H1 (cell line): ENCODE measurements at regions not wholly inside any gene's neighbourhood (a gene's known extent, or its start where the extent isn't known, plus 50 kb on each side); places are given as distances from the start of the nearest gene placed in this dataset.

Experiments
- CTCF ChIA-PET: fragments of 300-600 bp; sonication (Branson Sonifier 250); formaldehyde crosslinking; loops from one replicate; lab custom pipeline; 2021; ENCODE audit not compliant: partially characterized antibody; lab: Charles Lee
- POLR2A ChIA-PET: fragments of 300-600 bp; sonication (Branson Sonifier 250); formaldehyde crosslinking; loops from one replicate; lab custom pipeline; 2021; ENCODE audit warnings: inconsistent platforms; ENCODE audit not compliant: partially characterized antibody; lab: Charles Lee
- DNase-seq, 2 experiments: peaks; one replicate each; pipeline versions ENCODE4 v3.0.0 to v3.0.0-alpha.2; 2010 to 2022; ENCODE audit warnings: low spot score in 2 of 2, low read depth in 1 of 2, mixed read lengths in 1 of 2
- FAIRE-seq: peaks from 2 replicates; lab custom pipeline; 2011; peaks lifted over from hg19 to GRCh38; lab: Jason Lieb, UNC
- H2AFZ ChIP-seq: 2 replicates; pipeline ENCODE4 v1.8.1; 2012; ENCODE audit warnings: low read length, inconsistent platforms
- H2AK5ac ChIP-seq: 2 replicates; pipeline ENCODE4 v1.6.1; 2013; ENCODE audit warnings: low read depth, low read length
- H2BK120ac ChIP-seq: replicated peaks from 2 replicates; pipeline ENCODE3; 2013; ENCODE audit warnings: low read depth, low read length, inconsistent platforms
- H2BK12ac ChIP-seq: 2 replicates; pipeline ENCODE4 v1.6.1; 2013; ENCODE audit warnings: low read depth, low read length
- H2BK15ac ChIP-seq: 2 replicates; pipeline ENCODE4 v1.6.1; 2013; ENCODE audit warnings: low read length
- H2BK20ac ChIP-seq: 2 replicates; pipeline ENCODE4 v1.6.1; 2013; ENCODE audit warnings: low read length
- H2BK5ac ChIP-seq: 2 replicates; pipeline ENCODE4 v1.6.1; 2013; ENCODE audit warnings: low read depth, low read length
- H3K14ac ChIP-seq: 2 replicates; pipeline ENCODE4 v1.6.1; 2013; ENCODE audit warnings: inconsistent platforms; ENCODE audit not compliant: insufficient read length
- H3K18ac ChIP-seq: 2 replicates; pipeline ENCODE4 v1.6.1; 2013; ENCODE audit warnings: low read length; ENCODE audit errors: extremely low read depth
- H3K23ac ChIP-seq: 2 replicates; pipeline ENCODE4 v1.6.1; 2013; ENCODE audit warnings: inconsistent platforms; ENCODE audit not compliant: insufficient read length
- H3K23me2 ChIP-seq: 2 replicates; pipeline ENCODE4 v1.6.1; 2013; ENCODE audit warnings: low read depth, low read length
- H3K27ac ChIP-seq: 2 replicates; pipeline ENCODE4 v1.6.1; 2011; ENCODE audit warnings: low read depth, low read length, inconsistent platforms
- H3K27me3 ChIP-seq, 4 experiments: replicated peaks in 1 of 4; 1 replicate in 1 of 4; 2 replicates in 3 of 4; pipeline versions ENCODE4 v1.6.1 to v1.8.1; 2011 to 2013; ENCODE audit warnings: low read length in 3 of 4, mild to moderate bottlenecking in 3 of 4, inconsistent platforms in 2 of 4, mixed read lengths in 2 of 4, moderate library complexity in 1 of 4; ENCODE audit not compliant: control insufficient read depth in 3 of 4, insufficient read depth in 3 of 4; ENCODE audit errors: extremely low read depth in 1 of 4
- H3K36me3 ChIP-seq, 4 experiments: 2 replicates each; pipeline versions ENCODE4 v1.6.1 to v1.8.1; 2011 to 2013; ENCODE audit warnings: mild to moderate bottlenecking in 4 of 4, low read length in 3 of 4, moderate library complexity in 2 of 4, control low read depth in 1 of 4, inconsistent platforms in 1 of 4; ENCODE audit not compliant: insufficient read depth in 4 of 4, control insufficient read depth in 2 of 4
- H3K4ac ChIP-seq: replicated peaks from 2 replicates; pipeline ENCODE3; 2013; ENCODE audit warnings: low read length, low read depth, mixed read lengths, inconsistent platforms; ENCODE audit not compliant: insufficient read length
- H3K4me1 ChIP-seq, 4 experiments: replicated peaks in 1 of 4; 1 replicate in 1 of 4; 2 replicates in 3 of 4; pipeline versions ENCODE4 v1.6.1 to v1.8.1; 2011 to 2013; ENCODE audit warnings: low read length in 3 of 4, inconsistent platforms in 2 of 4, mixed read lengths in 1 of 4; ENCODE audit not compliant: insufficient read depth in 4 of 4, control insufficient read depth in 3 of 4
- H3K4me2 ChIP-seq, 2 experiments: 2 replicates each; pipeline versions ENCODE4 v1.6.1 to v1.8.1; 2011 to 2013; ENCODE audit warnings: low read depth in 2 of 2, low read length in 2 of 2, control low read depth in 1 of 2, inconsistent platforms in 1 of 2, mild to moderate bottlenecking in 1 of 2; ENCODE audit not compliant: insufficient read depth in 1 of 2
- H3K4me3 ChIP-seq, 4 experiments: fragments of 200-600, 300-600 bp in 1 of 4; sonication (generic), shearing (Covaris generic), sonication (Bioruptor Twin) in 1 of 4; 2 replicates each; pipeline versions ENCODE4 v1.5.1 to v1.8.1; 2011 to 2016; ENCODE audit warnings: low read length in 4 of 4, low read depth in 3 of 4, control low read depth in 2 of 4, inconsistent platforms in 2 of 4, mild to moderate bottlenecking in 2 of 4, mixed read lengths in 1 of 4, moderate library complexity in 1 of 4; ENCODE audit not compliant: insufficient read depth in 2 of 4; ENCODE audit errors: extremely low read depth in 1 of 4
- H3K56ac ChIP-seq: replicated peaks from 2 replicates; pipeline ENCODE3; 2013; ENCODE audit warnings: low read depth, mild to moderate bottlenecking, mixed read lengths, low read length, inconsistent platforms; ENCODE audit not compliant: insufficient read length
- H3K79me1 ChIP-seq: 2 replicates; pipeline ENCODE4 v1.6.1; 2013; ENCODE audit warnings: low read depth, low read length, control low read depth
- H3K79me2 ChIP-seq, 2 experiments: 2 replicates each; pipeline versions ENCODE4 v1.6.1 to v1.8.1; 2012 to 2013; ENCODE audit warnings: low read length in 2 of 2, mild to moderate bottlenecking in 2 of 2, inconsistent platforms in 1 of 2; ENCODE audit not compliant: insufficient read depth in 2 of 2, control insufficient read depth in 1 of 2
- H3K9ac ChIP-seq, 4 experiments: replicated peaks in 1 of 4; 1 replicate in 1 of 4; 2 replicates in 3 of 4; pipeline versions ENCODE4 v1.6.1 to v1.8.1; 2011 to 2013; ENCODE audit warnings: low read depth in 3 of 4, low read length in 3 of 4, control low read depth in 2 of 4, mild to moderate bottlenecking in 2 of 4, moderate library complexity in 2 of 4, inconsistent platforms in 1 of 4; ENCODE audit errors: extremely low read depth in 1 of 4
- H3K9me3 ChIP-seq, 2 experiments: 2 replicates each; pipeline versions ENCODE4 v1.6.1 to v1.8.1; 2012 to 2013; ENCODE audit warnings: mild to moderate bottlenecking in 2 of 2, moderate library complexity in 2 of 2, control low read depth in 1 of 2, inconsistent platforms in 1 of 2, low read depth in 1 of 2, low read length in 1 of 2, mixed read lengths in 1 of 2; ENCODE audit not compliant: insufficient read depth in 2 of 2
- H4K20me1 ChIP-seq, 2 experiments: replicated peaks in 1 of 2; 2 replicates each; pipeline versions ENCODE3 to v1.8.1; 2011 to 2013; ENCODE audit warnings: inconsistent platforms in 2 of 2, low read length in 2 of 2, mild to moderate bottlenecking in 1 of 2; ENCODE audit not compliant: insufficient read depth in 2 of 2, control insufficient read depth in 1 of 2
- H4K5ac ChIP-seq: 2 replicates; pipeline ENCODE4 v1.6.1; 2013; ENCODE audit warnings: low read length, low read depth, mixed read lengths, inconsistent platforms; ENCODE audit not compliant: insufficient read length
- H4K8ac ChIP-seq: 2 replicates; pipeline ENCODE4 v1.8.0; 2013; ENCODE audit warnings: mild to moderate bottlenecking, moderate library complexity, low read length, inconsistent platforms; ENCODE audit not compliant: insufficient read depth; ENCODE audit errors: extremely low read depth
- H4K91ac ChIP-seq: replicated peaks from 2 replicates; pipeline ENCODE3; 2013; ENCODE audit warnings: low read length, mixed read lengths, inconsistent platforms; ENCODE audit not compliant: insufficient read length
- BCL11A ChIP-seq, 2 experiments: IDR thresholded peaks; one replicate each; pipeline ENCODE4 v1.6.1; 2011; ENCODE audit warnings: low read depth in 2 of 2, low read length in 2 of 2, mild to moderate bottlenecking in 2 of 2
- CHD1 ChIP-seq: IDR thresholded peaks from 2 replicates; pipeline ENCODE4 v1.6.1; 2012; ENCODE audit warnings: low read depth, low read length, improper control_type of control experiment
- CREB1 ChIP-seq: IDR thresholded peaks from 2 replicates; pipeline ENCODE4 v1.6.1; 2012; ENCODE audit warnings: inconsistent platforms
- FOSL1 ChIP-seq: IDR thresholded peaks from 2 replicates; pipeline ENCODE4 v1.6.1; 2011; ENCODE audit warnings: mild to moderate bottlenecking, low read depth, low read length, moderate library complexity; ENCODE audit not compliant: insufficient read depth
- GTF2F1 ChIP-seq: IDR thresholded peaks from 2 replicates; pipeline ENCODE4 v1.6.1; 2012; ENCODE audit warnings: low read depth, low read length, improper control_type of control experiment, borderline replicate concordance
- HDAC6 ChIP-seq: IDR thresholded peaks from one replicate; pipeline ENCODE4 v1.7.1; 2012; ENCODE audit warnings: low read depth, mild to moderate bottlenecking, inconsistent platforms, low read length, moderate library complexity
- NANOG ChIP-seq: IDR thresholded peaks from 2 replicates; pipeline ENCODE4 v1.6.1; 2011; ENCODE audit warnings: low read length, low read depth, mild to moderate bottlenecking, inconsistent platforms; ENCODE audit not compliant: insufficient read depth, poor library complexity, severe bottlenecking
- POLR2A ChIP-seq, 2 experiments: IDR thresholded peaks; 1 replicate in 1 of 2; 2 replicates in 1 of 2; pipeline ENCODE4 v1.6.1; 2011; ENCODE audit warnings: low read depth in 2 of 2, low read length in 2 of 2, mild to moderate bottlenecking in 2 of 2; ENCODE audit errors: control extremely low read depth in 1 of 2
- POLR2AphosphoS5 ChIP-seq: IDR thresholded peaks from 2 replicates; pipeline ENCODE4 v1.6.1; 2011; ENCODE audit warnings: low read depth, low read length
- POU5F1 ChIP-seq: IDR thresholded peaks from 2 replicates; pipeline ENCODE4 v1.6.1; 2011; ENCODE audit warnings: low read depth, mild to moderate bottlenecking, low read length, moderate library complexity
- RBBP5 ChIP-seq: IDR thresholded peaks from 2 replicates; pipeline ENCODE4 v1.7.1; 2012; ENCODE audit warnings: low read depth, mild to moderate bottlenecking, inconsistent platforms, low read length, moderate library complexity, borderline replicate concordance
- SAP30 ChIP-seq: fragments of 300-600 bp; sonication (generic); IDR thresholded peaks from 2 replicates; pipeline ENCODE4 v1.7.1; 2012; ENCODE audit warnings: low read length, moderate library complexity, mild to moderate bottlenecking, inconsistent platforms; ENCODE audit not compliant: insufficient read depth, insufficient replicate concordance
- SIRT6 ChIP-seq: IDR thresholded peaks from one replicate; pipeline ENCODE4 v1.7.1; 2012; ENCODE audit warnings: low read length, inconsistent platforms
- TAF1 ChIP-seq: IDR thresholded peaks from 2 replicates; pipeline ENCODE4 v1.6.1; 2011; ENCODE audit warnings: mild to moderate bottlenecking, low read depth, low read length
- TEAD4 ChIP-seq: IDR thresholded peaks from 2 replicates; pipeline ENCODE4 v1.6.1; 2012; ENCODE audit warnings: low read depth, low read length, inconsistent platforms, mixed read lengths
- ZNF274 ChIP-seq: IDR thresholded peaks from 2 replicates; pipeline ENCODE4 v1.7.0; 2012; ENCODE audit warnings: low read length, borderline replicate concordance; ENCODE audit errors: extremely low read depth
- WGBS, 2 experiments: shearing (Covaris generic) in 1 of 2; methylation state at CpG; one replicate each; pipeline versions ENCODE4 v1.1.6 to v1.1.7; 2013 to 2015; ENCODE audit warnings: low lambda C conversion rate in 2 of 2, mixed read lengths in 2 of 2, inconsistent platforms in 1 of 2, low coverage in 1 of 2, missing lambda C conversion rate in 1 of 2; ENCODE audit not compliant: insufficient replicate concordance in 2 of 2, insufficient coverage in 1 of 2, insufficient read length in 1 of 2; ENCODE audit errors: extremely low coverage in 1 of 2, missing lambda C conversion rate in 1 of 2; 5-methylcytosine and 5-hydroxymethylcytosine counted together

DNA sequence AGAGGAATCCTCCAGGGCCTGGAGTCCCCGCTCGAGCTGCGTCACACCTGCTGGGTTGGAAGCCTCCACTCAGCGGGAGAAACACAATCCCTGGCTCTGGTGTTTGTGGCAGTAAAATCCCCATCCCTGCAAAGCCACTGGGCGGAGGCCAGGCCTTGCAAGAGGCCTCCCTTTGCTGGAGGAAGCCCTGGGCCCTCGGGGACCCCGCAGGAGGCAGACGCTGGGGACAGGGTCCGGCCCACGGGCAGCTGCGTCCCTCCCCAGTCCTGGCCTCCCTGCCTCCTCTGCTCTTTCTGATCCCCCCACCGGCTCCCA lies 194.7 kb downstream of the BRD1 start:
- no peak overlapping the region for H2BK15ac ChIP-seq
- H3K36me3 ChIP-seq: no peaks in the 10 kb centered on the region; a peak in 1 of 8 replicates
- H3K4me3 ChIP-seq: no peak overlapping the region
- no peak for DNase-seq
- H3K4me2 ChIP-seq: peak overlapping the region in 1 of 2 experiments; percentile 79; a peak in 1 of 4 replicates
- peaks cover 4% of the 10 kb centered on the region; the same call in 1 of the 2 replicates for H3K23me2 ChIP-seq
- H3K27me3 ChIP-seq: peaks cover 0 to 4% (median 2%) of the 10 kb centered on the region in 4 experiments; a peak in 3 of 7 replicates
- no peak overlapping the region for H3K23ac ChIP-seq
- no peak overlapping the region for H3K27ac ChIP-seq
- H3K14ac ChIP-seq: no peak overlapping the region
- H2BK5ac ChIP-seq: no peak overlapping the region; the same call in 1 of the 2 replicates
- H3K79me2 ChIP-seq: no peaks in the 10 kb centered on the region
- WGBS, 2 experiments: 64% methylated on average over 10 of the region's 12 CpGs; no CpG with 5 or more reads in 1 of the 2 experiments
- 0 out of 2 replicates have a peak overlapping the region, but pooled peaks have one; percentile 48 for H2BK20ac ChIP-seq
- H3K4me1 ChIP-seq: peaks cover 0 to 6% (median 4%) of the 10 kb centered on the region in 4 experiments; a peak in 4 of 7 replicates
- H4K5ac ChIP-seq: no peak overlapping the region
- no peak overlapping the region for H3K9ac ChIP-seq
- H3K56ac ChIP-seq: no peak overlapping the region
- peak overlapping the region; percentile 60 for H3K18ac ChIP-seq
- H2AK5ac ChIP-seq: no peak overlapping the region
- peak overlapping the region; percentile 39 for H4K91ac ChIP-seq
- H2BK120ac ChIP-seq: no peak overlapping the region
- no peaks in the 10 kb centered on the region for H3K79me1 ChIP-seq
- POLR2A ChIA-PET: interaction anchor here (0.7 to 0.8 kb wide), 2 partner anchors 9 to 12 kb away, joined by 3 to 4 read pairs; no protein-coding TSS in a partner anchor
- no peaks in the 10 kb centered on the region for H4K20me1 ChIP-seq
- no peaks in the 10 kb centered on the region for H3K9me3 ChIP-seq
- H4K8ac ChIP-seq: peak overlapping the region; percentile 72; the same call in 1 of the 2 replicates
- no peak overlapping the region for H2BK12ac ChIP-seq
- peak overlapping the region; percentile 79 for H2AFZ ChIP-seq
- CTCF ChIA-PET: interaction anchor here (0.6 to 2.1 kb wide), 25 partner anchors 11 to 623 kb away, joined by 3 to 14 read pairs (median 3); no protein-coding TSS in a partner anchor
- H3K4ac ChIP-seq: no peak overlapping the region
- FAIRE-seq: no peak
- no peak for TF ChIP-seq GTF2F1
- TF ChIP-seq POU5F1: no peak
- no peak for TF ChIP-seq CREB1
- no peak for TF ChIP-seq CHD1
- no peak for TF ChIP-seq RBBP5
- TF ChIP-seq NANOG: no peak
- TF ChIP-seq ZNF274: no peak
- TF ChIP-seq TEAD4: no peak
- TF ChIP-seq BCL11A (IDR thresholded peaks at IDR 0.05; ENCODE audit: low read depth in 2 of 2, low read length in 2 of 2): no peak
- no peak for TF ChIP-seq SAP30
- TF ChIP-seq POLR2A (IDR thresholded peaks at IDR 0.05; ENCODE audit: control extremely low read depth in 1 of 2, low read depth in 2 of 2, low read length in 2 of 2): no peak
- no peak for TF ChIP-seq FOSL1
- no peak for TF ChIP-seq HDAC6
- TF ChIP-seq TAF1: no peak
- TF ChIP-seq POLR2AphosphoS5: no peak
- TF ChIP-seq SIRT6: no peak
